HG02571 (cell line): ENCODE measurements at regions not wholly inside any gene's neighbourhood (a gene's known extent, or its start where the extent isn't known, plus 50 kb on each side); places are given as distances from the start of the nearest gene placed in this dataset.

ENCODE experiments used
- ATAC-seq: cut with Tn5 transposase; IDR thresholded peaks from one replicate; pipeline ENCODE4 v1.9.1; 2021; ENCODE audit warnings: mild to moderate bottlenecking, moderate library complexity; ENCODE audit not compliant: unreplicated experiment

- ATAC-seq: no peak
These were observed 119.1 kb upstream of the C1orf21 start for GRCh38 chr1:184267747-184268146.

- ATAC-seq: no peak
These were observed 116.3 kb upstream of the C1orf21 start for GRCh38 chr1:184270556-184270955.

GRCh38 chr1:184272175-184272866 lies 114.5 kb upstream of the C1orf21 start:
- no peak for ATAC-seq

- ATAC-seq: no peak
These were observed 110.4 kb upstream of the C1orf21 start for GRCh38 chr1:184276416-184276815.

- ATAC-seq: no peak
These were observed 106.8 kb upstream of the C1orf21 start for GRCh38 chr1:184279911-184280458.

- no peak for ATAC-seq
These were observed 102.8 kb upstream of the C1orf21 start for GRCh38 chr1:184283999-184284398.

GRCh38 chr1:184284900-184285299 lies 101.9 kb upstream of the C1orf21 start:
- no peak for ATAC-seq

GRCh38 chr1:184285401-184286087 lies 101.3 kb upstream of the C1orf21 start:
- ATAC-seq: no peak

- no peak for ATAC-seq
These were observed 99.8 kb upstream of the C1orf21 start for GRCh38 chr1:184287001-184287400.

- ATAC-seq: no peak
These were observed 96.8 kb upstream of the C1orf21 start for GRCh38 chr1:184289825-184290550.

- ATAC-seq: no peak
These were observed 95.1 kb upstream of the C1orf21 start for GRCh38 chr1:184291701-184292100.

- no peak for ATAC-seq
These were observed 94.7 kb upstream of the C1orf21 start for GRCh38 chr1:184292101-184292500.

GRCh38 chr1:184294101-184294500 lies 92.7 kb upstream of the C1orf21 start:
- no peak for ATAC-seq

GRCh38 chr1:184296466-184297243 lies 90.2 kb upstream of the C1orf21 start:
- no peak for ATAC-seq

- no peak for ATAC-seq
These were observed 89.5 kb upstream of the C1orf21 start for GRCh38 chr1:184297244-184297750.

GRCh38 chr1:184298440-184299405 lies 88.1 kb upstream of the C1orf21 start:
- no peak for ATAC-seq

GRCh38 chr1:184299406-184299790 lies 87.4 kb upstream of the C1orf21 start:
- no peak for ATAC-seq

- no peak for ATAC-seq
These were observed 87.0 kb upstream of the C1orf21 start for GRCh38 chr1:184299796-184300195.

- ATAC-seq: no peak
These were observed 86.4 kb upstream of the C1orf21 start for GRCh38 chr1:184300446-184300845.

GRCh38 chr1:184301227-184301626 lies 85.6 kb upstream of the C1orf21 start:
- no peak for ATAC-seq
